Brain microvascular endothelial cell (primary cell): ENCODE measurements at regions not wholly inside any gene's neighbourhood (a gene's known extent, or its start where the extent isn't known, plus 50 kb on each side); places are given as distances from the start of the nearest gene placed in this dataset.

Experiments
- DNase-seq: peaks from one replicate; pipeline ENCODE4 v3.0.0-alpha.2; 2020
- H3K27ac ChIP-seq: fragments of 250-450 bp; sonication (Bioruptor Pico); 2 replicates; pipeline ENCODE4 v1.5.1; 2020; ENCODE audit warnings: mild to moderate bottlenecking, moderate library complexity
- H3K27me3 ChIP-seq: fragments of 250-450 bp; sonication (Bioruptor Pico); replicated peaks from 2 replicates; pipeline ENCODE4 v1.5.1; 2020; ENCODE audit warnings: mild to moderate bottlenecking
- H3K36me3 ChIP-seq: fragments of 250-450 bp; sonication (Bioruptor Pico); replicated peaks from 2 replicates; pipeline ENCODE4 v1.5.1; 2020; ENCODE audit warnings: mild to moderate bottlenecking
- H3K4me3 ChIP-seq: 2 replicates; pipeline ENCODE4 v1.5.1; 2011; ENCODE audit warnings: low read depth, mild to moderate bottlenecking, control low read depth, low read length, moderate library complexity
- in situ Hi-C: cut with HindIII; loops from 2 replicates; pipeline ENCODE4 v1.10.0; 2017; ENCODE audit warnings: low sequenced_read_pairs, low pct_ligation_motif_present
- TF ChIP-seq, protein P1 (sequence below): IDR thresholded peaks from 2 replicates; pipeline ENCODE4 v1.5.1; 2011; ENCODE audit warnings: low read depth, mild to moderate bottlenecking, moderate library complexity, low read length, control low read depth, inconsistent platforms; ENCODE audit errors: missing control alignments

DNA sequence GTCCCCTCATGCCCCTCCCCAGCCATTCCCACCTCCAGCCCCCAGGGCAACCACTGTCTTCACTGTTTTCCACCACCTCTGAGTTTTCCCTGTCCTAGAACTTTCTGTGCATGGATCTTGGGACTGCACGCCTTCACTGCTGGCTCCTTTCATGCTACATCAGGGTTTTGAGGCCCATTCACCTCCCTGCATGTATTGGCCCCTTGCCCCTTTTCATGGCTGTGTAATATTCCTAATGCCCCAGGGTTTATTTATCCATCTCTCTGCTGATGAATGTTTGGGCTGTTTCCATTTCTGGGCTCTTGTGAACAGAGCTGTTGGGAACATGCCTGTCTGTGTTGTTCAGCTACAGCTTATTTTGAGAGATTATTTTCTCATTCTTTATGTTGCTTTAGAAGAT lies 205.0 kb downstream of the RBFOX3 start:
- DNase-seq, result no peak
- no peaks in the 10 kb centered on the region for H3K36me3 ChIP-seq
- TF ChIP-seq, protein P1, sequence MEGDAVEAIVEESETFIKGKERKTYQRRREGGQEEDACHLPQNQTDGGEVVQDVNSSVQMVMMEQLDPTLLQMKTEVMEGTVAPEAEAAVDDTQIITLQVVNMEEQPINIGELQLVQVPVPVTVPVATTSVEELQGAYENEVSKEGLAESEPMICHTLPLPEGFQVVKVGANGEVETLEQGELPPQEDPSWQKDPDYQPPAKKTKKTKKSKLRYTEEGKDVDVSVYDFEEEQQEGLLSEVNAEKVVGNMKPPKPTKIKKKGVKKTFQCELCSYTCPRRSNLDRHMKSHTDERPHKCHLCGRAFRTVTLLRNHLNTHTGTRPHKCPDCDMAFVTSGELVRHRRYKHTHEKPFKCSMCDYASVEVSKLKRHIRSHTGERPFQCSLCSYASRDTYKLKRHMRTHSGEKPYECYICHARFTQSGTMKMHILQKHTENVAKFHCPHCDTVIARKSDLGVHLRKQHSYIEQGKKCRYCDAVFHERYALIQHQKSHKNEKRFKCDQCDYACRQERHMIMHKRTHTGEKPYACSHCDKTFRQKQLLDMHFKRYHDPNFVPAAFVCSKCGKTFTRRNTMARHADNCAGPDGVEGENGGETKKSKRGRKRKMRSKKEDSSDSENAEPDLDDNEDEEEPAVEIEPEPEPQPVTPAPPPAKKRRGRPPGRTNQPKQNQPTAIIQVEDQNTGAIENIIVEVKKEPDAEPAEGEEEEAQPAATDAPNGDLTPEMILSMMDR, result no peak
- in situ Hi-C loops, result no loop called here
- no peak overlapping the region for H3K4me3 ChIP-seq
- H3K27me3 ChIP-seq, result peaks cover 4% of the 10 kb centered on the region
- no peak overlapping the region for H3K27ac ChIP-seq

DNA sequence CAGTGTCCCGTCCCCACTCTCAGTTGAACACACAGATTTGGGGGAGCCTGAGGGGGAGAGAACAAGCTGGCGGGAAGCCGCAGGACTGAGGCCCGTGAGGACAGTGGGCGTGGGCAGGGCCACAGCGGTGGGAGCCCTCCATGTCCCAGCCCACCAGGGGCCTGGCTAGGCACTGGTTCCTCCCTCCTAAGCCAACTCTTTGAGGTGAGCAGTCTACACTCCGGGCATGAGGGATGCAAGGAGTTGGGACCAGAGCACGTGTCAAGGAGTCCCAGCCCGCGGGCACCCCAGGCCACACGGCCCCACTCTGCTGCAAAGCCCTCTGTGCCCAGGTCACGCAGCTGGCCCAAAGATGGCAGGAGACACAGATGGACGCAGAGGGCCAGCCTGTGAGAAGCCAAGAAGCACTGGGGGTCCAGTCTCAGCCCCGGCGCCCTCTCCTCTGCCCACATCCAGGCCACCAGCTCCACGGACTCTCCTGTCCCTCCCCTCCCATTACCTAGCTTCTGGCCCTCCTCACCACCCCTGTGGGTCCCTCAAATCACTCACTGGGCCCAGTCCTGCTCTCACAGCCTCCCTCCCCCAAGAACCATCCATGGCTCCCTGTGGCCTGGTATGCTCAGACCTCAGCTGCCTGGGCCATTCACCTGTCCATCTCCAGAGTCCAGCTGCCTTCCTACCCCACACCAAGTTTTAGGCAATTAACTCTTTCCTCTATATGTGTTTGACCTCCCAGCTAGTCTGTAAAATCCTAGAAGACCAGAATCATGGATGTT lies 206.5 kb downstream of the RBFOX3 start:
- Histone ChIP-seq H3K4me3 (no peak overlapping the region), H3K27ac (no peak overlapping the region), H3K27me3 (peaks cover 15% of the 10 kb centered on the region), H3K36me3 (no peaks in the 10 kb centered on the region)
- no peak for DNase-seq
- in situ Hi-C loops, result no loop called here
- TF ChIP-seq, protein P1, result no peak

DNA sequence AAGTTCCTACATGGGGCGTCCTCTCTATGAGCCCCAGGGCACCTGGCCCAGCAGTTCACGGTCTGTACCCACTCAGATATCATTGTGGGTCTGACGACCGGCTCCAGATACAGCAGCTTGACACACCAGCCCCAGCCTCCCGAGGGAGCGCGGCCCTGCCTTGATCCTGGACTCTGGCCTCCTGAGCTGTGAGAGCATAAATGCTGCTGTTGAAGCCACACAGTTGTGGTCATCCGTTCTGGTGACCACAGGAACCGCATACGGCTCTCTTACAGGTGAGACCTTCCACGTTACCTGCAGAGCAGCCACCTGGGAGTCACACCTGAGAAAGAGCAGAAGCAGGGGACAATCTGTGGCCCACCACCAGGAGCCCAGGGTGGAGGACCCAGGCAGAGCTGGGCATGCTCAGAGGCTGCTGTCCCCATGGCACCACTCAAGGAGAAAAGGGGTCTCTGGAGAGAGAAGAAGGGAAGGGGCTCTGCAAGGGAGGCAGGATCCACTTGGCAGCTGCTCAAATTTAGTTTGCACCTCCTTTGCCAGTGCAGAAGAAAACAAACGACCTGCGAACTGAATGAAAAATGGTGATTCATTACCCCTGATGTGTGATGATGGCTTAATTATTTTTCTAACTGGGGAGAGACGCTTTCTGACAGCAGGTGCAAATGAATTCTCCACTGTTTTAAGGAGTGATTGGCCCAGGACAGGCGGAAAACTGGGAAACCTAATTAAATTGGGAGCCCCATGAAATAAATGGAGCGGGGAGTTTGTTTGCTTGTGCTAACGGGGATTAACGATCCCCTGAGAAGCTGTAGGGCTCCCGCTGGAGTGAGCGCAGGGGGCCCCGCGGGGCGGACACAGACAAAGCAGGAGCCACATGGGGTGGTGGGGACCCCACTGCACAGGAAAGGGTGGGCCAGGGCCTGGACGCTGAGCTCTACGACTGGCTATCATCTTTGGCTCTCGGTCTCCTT lies 208.9 kb downstream of the RBFOX3 start:
- DNase-seq, result no peak
- peaks cover 13% of the 10 kb centered on the region for H3K27me3 ChIP-seq
- TF ChIP-seq, protein P1, result no peak
- in situ Hi-C loops, result no loop called here
- H3K27ac ChIP-seq, result no peak overlapping the region
- no peak overlapping the region for H3K4me3 ChIP-seq
- H3K36me3 ChIP-seq, result no peaks in the 10 kb centered on the region

DNA sequence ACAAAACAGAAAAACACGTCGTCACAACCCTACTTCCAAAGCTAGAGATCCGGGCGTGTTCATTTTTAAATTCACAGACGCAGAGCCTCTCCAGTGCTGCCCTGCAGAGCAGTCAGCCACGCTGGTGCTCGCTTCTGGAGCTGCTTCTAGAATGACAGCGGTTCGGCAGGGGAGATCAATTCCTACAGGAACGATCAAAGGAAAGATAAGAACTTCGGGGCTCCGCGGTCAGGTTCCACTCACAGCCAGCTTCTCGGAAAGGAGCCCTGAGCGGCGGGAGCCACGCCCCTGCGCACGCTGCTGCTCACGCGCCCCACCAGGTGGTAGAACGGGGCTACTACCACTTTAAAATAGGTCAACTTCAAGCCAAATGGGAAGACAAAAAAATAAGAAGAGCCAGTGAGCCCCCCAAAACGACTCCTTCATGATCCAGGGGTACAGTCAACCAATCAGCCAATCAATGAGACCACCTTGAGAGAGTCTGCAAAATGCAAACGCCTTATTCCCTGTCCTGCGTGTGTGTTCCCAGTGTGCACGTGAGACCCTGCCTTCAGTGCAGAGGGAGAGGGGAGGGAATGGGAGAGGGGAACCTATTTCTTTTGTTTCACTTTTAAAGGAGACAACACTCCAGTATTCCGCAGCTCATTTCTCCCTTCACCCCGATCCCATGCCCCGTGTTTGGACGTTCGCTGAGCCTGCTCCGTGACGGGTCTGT lies 209.7 kb downstream of the RBFOX3 start:
- Histone ChIP-seq H3K27me3 (peaks cover 13% of the 10 kb centered on the region), H3K36me3 (no peaks in the 10 kb centered on the region), H3K4me3 (no peak overlapping the region), H3K27ac (no peak overlapping the region)
- DNase-seq, result peak; percentile 57
- in situ Hi-C loops, result no loop called here
- TF ChIP-seq, protein P1, result peak; percentile 95

DNA sequence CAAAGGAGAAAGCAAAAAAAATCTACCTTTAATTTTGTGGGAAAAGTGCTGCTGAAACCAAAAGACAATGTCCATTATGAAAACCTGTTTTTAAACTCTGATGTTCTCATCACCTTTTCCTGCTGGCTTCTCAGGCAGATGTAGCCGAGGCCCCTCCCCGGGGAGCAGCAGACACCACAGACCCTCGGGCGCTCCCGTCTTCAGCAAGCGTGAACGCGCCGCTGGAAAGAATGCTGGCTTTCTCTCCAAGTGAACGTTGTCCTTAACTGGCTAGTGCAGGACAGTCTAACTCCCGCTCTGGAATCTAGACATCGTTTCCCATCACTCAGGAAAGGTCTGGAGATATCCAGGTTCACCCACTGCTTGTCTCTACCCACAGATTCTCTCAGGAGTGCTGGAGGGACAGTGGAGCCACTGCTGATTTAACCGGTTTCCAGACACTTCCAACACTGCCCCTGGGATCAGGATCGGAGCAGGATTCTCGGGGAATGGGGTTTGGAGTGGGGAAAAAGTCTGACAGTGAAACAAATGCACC lies 211.2 kb downstream of the RBFOX3 start:
- H3K36me3 ChIP-seq, result no peaks in the 10 kb centered on the region
- TF ChIP-seq, protein P1, result no peak
- H3K27me3 ChIP-seq, result peaks cover 13% of the 10 kb centered on the region
- no peak overlapping the region for H3K4me3 ChIP-seq
- in situ Hi-C loops, result no loop called here
- no peak for DNase-seq
- no peak overlapping the region for H3K27ac ChIP-seq
